ENCODE measurements at regions not wholly inside any gene's neighbourhood (a gene's known extent, or its start where the extent isn't known, plus 50 kb on each side); places are given as distances from the start of the nearest gene placed in this dataset.

DNA sequence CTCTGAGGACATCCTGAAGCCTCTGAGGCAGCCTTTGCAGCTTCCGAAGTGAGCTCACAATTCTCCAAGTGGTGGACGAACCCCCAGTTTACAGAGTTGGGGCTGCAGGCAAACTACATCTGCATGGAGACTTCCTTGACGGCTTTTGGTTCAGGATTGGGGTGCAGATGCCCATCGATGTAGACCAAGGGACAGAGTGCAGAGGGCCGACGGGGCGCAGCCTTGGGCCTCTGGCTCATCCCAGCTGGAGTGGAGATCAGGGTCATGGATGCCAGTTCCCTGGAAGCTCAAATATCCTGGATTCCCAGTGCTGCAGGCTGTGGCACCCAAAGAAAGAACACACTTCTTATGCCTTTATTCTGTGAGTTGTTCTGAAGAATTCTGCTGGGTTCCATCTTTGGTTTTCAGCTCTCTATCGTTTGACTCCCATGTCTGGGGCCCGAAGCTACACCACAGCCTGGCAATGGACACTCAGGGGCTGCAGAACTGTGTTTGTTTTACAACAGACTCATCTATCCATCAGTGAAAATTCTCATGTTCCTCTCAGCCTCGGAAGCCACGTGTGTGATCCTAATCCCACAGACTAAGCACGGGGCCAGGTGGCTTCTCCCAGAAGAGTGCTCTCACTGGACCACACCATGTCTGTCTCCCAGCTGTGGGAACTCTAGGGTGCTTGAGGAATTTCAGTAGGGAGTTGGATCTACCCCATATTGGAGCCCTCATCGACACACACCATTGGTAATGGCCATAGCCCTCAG is 414.1 kb upstream of the MYT1L start:
- ATAC-seq: no peak
- Mint-ChIP-seq H3K9me3 (ENCODE audit: low read depth) (peaks cover 3% of the 10 kb centered on the region), H3K4me3 (no peak overlapping the region), H3K27me3 (no peaks in the 10 kb centered on the region), H3K4me1 (no peaks in the 10 kb centered on the region), H3K27ac (no peak overlapping the region), H3K36me3 (peaks cover 1% of the 10 kb centered on the region)
- no peak for DNase-seq
- CTCF ChIA-PET: no interaction called here

GRCh38 chr2:2744107-2744506 is 413.0 kb upstream of the MYT1L start:
- Mint-ChIP-seq H3K9me3 (ENCODE audit: low read depth) (no peaks in the 10 kb centered on the region), H3K27ac (no peak overlapping the region), H3K4me1 (no peaks in the 10 kb centered on the region), H3K27me3 (no peaks in the 10 kb centered on the region), H3K4me3 (no peak overlapping the region), H3K36me3 (no peaks in the 10 kb centered on the region)
- ATAC-seq (no peak), DNase-seq (no peak)
- CTCF ChIA-PET: no interaction called here

GRCh38 chr2:2743164-2743571 is 412.1 kb upstream of the MYT1L start:
- DNase-seq: no peak
- Mint-ChIP-seq H3K9me3 (ENCODE audit: low read depth) (no peaks in the 10 kb centered on the region), H3K4me1 (no peaks in the 10 kb centered on the region), H3K27ac (no peak overlapping the region), H3K36me3 (no peaks in the 10 kb centered on the region), H3K27me3 (no peaks in the 10 kb centered on the region), H3K4me3 (no peak overlapping the region)
- CTCF ChIA-PET: no interaction called here
- ATAC-seq: no peak

- no peak for DNase-seq
- Mint-ChIP-seq H3K36me3 (no peaks in the 10 kb centered on the region), H3K4me3 (no peak overlapping the region), H3K4me1 (no peaks in the 10 kb centered on the region), H3K27ac (no peak overlapping the region), H3K9me3 (ENCODE audit: low read depth) (no peaks in the 10 kb centered on the region), H3K27me3 (no peaks in the 10 kb centered on the region)
- ATAC-seq: no peak
- CTCF ChIA-PET: no interaction called here
These were observed 411.7 kb upstream of the MYT1L start for GRCh38 chr2:2742726-2743125.

GRCh38 chr2:2740238-2740775 is 409.2 kb upstream of the MYT1L start:
- H3K27ac Mint-ChIP-seq: no peak overlapping the region
- CTCF ChIA-PET: no interaction called here
- H3K4me1 Mint-ChIP-seq: no peaks in the 10 kb centered on the region
- H3K9me3 Mint-ChIP-seq (ENCODE audit: low read depth): no peaks in the 10 kb centered on the region
- H3K4me3 Mint-ChIP-seq: no peak overlapping the region
- no peak for DNase-seq
- no peaks in the 10 kb centered on the region for H3K27me3 Mint-ChIP-seq
- no peaks in the 10 kb centered on the region for H3K36me3 Mint-ChIP-seq
- ATAC-seq: no peak

DNA sequence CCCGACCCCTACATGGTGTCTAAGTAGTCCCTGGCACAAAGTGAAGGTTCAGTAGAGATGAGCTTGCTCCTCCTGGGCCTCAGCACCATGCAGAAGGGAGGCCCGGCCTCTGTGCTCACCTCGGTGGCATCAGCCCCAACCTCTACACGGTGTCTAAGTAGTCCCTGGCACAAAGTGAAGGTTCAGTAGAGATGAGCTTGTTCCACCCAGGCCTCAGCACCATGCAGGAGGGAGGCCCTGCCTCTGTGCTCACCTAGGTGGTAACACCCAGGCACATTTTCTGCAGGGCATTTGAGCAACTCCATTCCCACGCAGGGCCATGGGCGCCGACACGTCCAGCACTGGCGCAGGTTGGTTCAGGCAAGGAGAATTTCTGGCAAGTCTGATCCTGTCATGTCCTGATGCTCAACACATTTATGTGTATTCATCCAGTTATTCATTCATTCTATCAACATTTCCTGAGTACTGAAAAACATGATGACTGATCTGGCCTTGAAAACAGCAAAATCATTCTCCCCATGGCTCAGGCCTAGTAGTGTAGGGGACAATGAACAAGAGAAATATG is 408.2 kb upstream of the MYT1L start:
- Mint-ChIP-seq H3K4me1 (no peaks in the 10 kb centered on the region), H3K4me3 (no peak overlapping the region), H3K9me3 (ENCODE audit: low read depth) (no peaks in the 10 kb centered on the region), H3K36me3 (no peaks in the 10 kb centered on the region), H3K27me3 (no peaks in the 10 kb centered on the region), H3K27ac (no peak overlapping the region)
- ATAC-seq (no peak), DNase-seq (no peak)
- CTCF ChIA-PET: no interaction called here

DNA sequence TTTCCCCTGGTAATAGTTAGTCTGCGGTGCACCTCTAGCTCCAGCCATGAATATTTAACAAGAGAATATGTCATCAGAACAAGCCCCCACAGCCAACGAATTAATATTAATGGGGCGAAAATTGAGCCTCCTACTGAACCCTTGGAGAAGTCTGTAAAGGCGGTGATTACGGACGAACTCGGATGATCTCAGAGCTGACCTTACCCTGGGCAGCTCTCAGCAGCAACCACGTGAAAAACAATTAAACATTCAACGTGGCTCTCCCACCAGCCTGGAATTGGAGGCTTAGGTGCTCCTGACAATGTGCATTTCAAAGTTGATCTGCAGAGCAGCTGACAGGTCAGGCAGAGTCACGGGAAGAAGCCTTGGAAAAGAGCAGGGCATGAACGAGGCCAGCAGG is 407.6 kb upstream of the MYT1L start:
- Mint-ChIP-seq H3K4me1 (no peaks in the 10 kb centered on the region), H3K36me3 (no peaks in the 10 kb centered on the region), H3K9me3 (ENCODE audit: low read depth) (no peaks in the 10 kb centered on the region), H3K27me3 (no peaks in the 10 kb centered on the region), H3K4me3 (no peak overlapping the region), H3K27ac (no peak overlapping the region)
- CTCF ChIA-PET: no interaction called here
- DNase-seq (no peak), ATAC-seq (no peak)

DNA sequence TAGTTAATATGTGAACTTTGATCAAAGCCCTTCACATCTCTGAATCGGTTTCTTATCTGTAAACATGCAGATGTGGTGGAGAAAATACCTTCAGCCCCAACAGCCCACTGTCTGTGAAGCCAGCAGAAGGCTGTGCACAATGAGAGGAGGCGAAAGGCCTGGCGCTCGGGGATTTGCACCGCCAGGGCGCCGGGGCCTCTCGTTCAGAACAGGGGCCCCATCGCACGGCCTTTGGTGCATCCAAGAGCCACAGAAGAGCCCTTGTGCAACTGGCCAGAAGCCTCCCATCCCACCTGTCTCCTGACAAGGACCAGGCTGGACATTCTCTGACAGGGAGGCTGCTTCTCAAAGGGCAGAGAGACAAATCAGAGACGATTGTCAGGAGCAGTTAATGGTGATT is 407.2 kb upstream of the MYT1L start:
- Mint-ChIP-seq H3K27ac (no peak overlapping the region), H3K36me3 (no peaks in the 10 kb centered on the region), H3K9me3 (ENCODE audit: low read depth) (no peaks in the 10 kb centered on the region), H3K4me3 (no peak overlapping the region), H3K4me1 (no peaks in the 10 kb centered on the region), H3K27me3 (no peaks in the 10 kb centered on the region)
- CTCF ChIA-PET: no interaction called here
- no peak for ATAC-seq
- DNase-seq: no peak

GRCh38 chr2:2735041-2735440 is 404.0 kb upstream of the MYT1L start:
- CTCF ChIA-PET: no interaction called here
- no peak overlapping the region for H3K4me3 Mint-ChIP-seq
- no peak overlapping the region for H3K27ac Mint-ChIP-seq
- H3K36me3 Mint-ChIP-seq: no peaks in the 10 kb centered on the region
- ATAC-seq (no peak), DNase-seq (no peak)
- H3K4me1 Mint-ChIP-seq: no peaks in the 10 kb centered on the region
- no peaks in the 10 kb centered on the region for H3K9me3 Mint-ChIP-seq (ENCODE audit: low read depth)
- H3K27me3 Mint-ChIP-seq: no peaks in the 10 kb centered on the region

- no peak for DNase-seq
- ATAC-seq: no peak
- Mint-ChIP-seq H3K36me3 (no peaks in the 10 kb centered on the region), H3K4me3 (no peak overlapping the region), H3K4me1 (no peaks in the 10 kb centered on the region), H3K9me3 (ENCODE audit: low read depth) (no peaks in the 10 kb centered on the region), H3K27me3 (no peaks in the 10 kb centered on the region), H3K27ac (no peak overlapping the region)
- CTCF ChIA-PET: no interaction called here
These were observed 403.2 kb upstream of the MYT1L start for GRCh38 chr2:2734308-2734707.

DNA sequence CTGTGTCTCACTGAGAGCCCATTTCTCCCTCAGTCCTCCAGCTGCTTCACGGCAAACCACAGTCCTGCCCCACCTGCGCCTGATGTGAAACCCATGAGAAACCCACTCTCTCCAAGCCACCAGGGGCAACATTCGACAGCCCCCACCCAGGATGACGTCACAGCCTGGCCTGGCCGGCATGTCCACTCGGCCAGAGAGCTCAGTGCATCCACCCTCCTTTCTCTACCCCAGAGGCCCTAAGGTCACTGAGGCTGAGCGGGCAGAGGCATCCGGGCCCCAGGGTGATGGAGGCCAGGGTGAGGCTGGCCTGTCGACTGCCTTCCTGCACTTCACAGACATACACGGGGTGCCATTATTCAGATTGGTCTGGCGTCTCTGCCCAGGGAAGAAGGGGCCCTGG is 402.7 kb upstream of the MYT1L start:
- ATAC-seq: no peak
- CTCF ChIA-PET: no interaction called here
- Mint-ChIP-seq H3K9me3 (ENCODE audit: low read depth) (no peaks in the 10 kb centered on the region), H3K27ac (no peak overlapping the region), H3K4me1 (no peaks in the 10 kb centered on the region), H3K27me3 (no peaks in the 10 kb centered on the region), H3K36me3 (no peaks in the 10 kb centered on the region), H3K4me3 (no peak overlapping the region)
- DNase-seq: no peak

- no peaks in the 10 kb centered on the region for H3K9me3 Mint-ChIP-seq (ENCODE audit: low read depth)
- no peaks in the 10 kb centered on the region for H3K27me3 Mint-ChIP-seq
- ATAC-seq: no peak
- DNase-seq: no peak
- no peaks in the 10 kb centered on the region for H3K36me3 Mint-ChIP-seq
- no peak overlapping the region for H3K27ac Mint-ChIP-seq
- H3K4me3 Mint-ChIP-seq: no peak overlapping the region
- no peaks in the 10 kb centered on the region for H3K4me1 Mint-ChIP-seq
- CTCF ChIA-PET: no interaction called here
These were observed 401.4 kb upstream of the MYT1L start for GRCh38 chr2:2732331-2733119.

DNA sequence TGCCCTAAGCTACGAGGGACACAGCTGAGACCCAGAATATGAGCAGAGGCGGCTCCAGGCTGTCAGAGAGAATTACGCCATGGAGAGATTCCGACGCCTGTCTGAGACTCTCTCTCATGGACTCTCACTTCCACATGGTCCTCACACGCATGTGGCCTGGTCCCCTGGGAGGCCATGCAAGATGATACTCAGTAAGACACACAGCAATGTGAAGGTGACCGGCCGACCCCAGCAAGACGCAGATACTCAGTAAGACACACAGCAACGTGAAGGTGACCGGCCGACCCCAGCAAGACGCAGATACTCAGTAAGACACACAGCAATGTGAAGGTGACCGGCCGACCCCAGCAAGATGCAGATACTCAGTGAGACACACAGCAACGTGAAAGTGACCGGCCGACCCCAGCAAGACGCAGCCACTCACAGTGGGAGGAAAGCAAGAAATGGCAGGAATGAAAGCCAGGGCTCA is 400.8 kb upstream of the MYT1L start:
- H3K9me3 Mint-ChIP-seq (ENCODE audit: low read depth): no peaks in the 10 kb centered on the region
- H3K27ac Mint-ChIP-seq: no peak overlapping the region
- ATAC-seq: no peak
- H3K4me3 Mint-ChIP-seq: no peak overlapping the region
- no peaks in the 10 kb centered on the region for H3K27me3 Mint-ChIP-seq
- no peaks in the 10 kb centered on the region for H3K36me3 Mint-ChIP-seq
- DNase-seq: no peak
- H3K4me1 Mint-ChIP-seq: no peaks in the 10 kb centered on the region
- CTCF ChIA-PET: no interaction called here

All from activated CD8-positive, alpha-beta memory T cell treated with anti-CD3 and anti-CD28 coated beads, Interleukin-2, amount 10 ng/mL, durations not matched to agents 7 days and 5 days (primary cell).